HG03575 (cell line): ENCODE measurements at regions not wholly inside any gene's neighbourhood (a gene's known extent, or its start where the extent isn't known, plus 50 kb on each side); places are given as distances from the start of the nearest gene placed in this dataset.

ENCODE experiments used
- ATAC-seq: cut with Tn5 transposase; IDR thresholded peaks from one replicate; pipeline ENCODE4 v1.9.1; 2021; ENCODE audit not compliant: unreplicated experiment, insufficient number of reproducible peaks, low FRiP score; ENCODE audit errors: extremely low read depth

GRCh38 chr11:37704791-37705190, 1106.8 kb upstream of the RAG2 start:
- no peak for ATAC-seq

- no peak for ATAC-seq
Observed at GRCh38 chr11:37699644-37700043, 1101.6 kb upstream of the RAG2 start.

GRCh38 chr11:37695283-37695682, 1097.2 kb upstream of the RAG2 start:
- no peak for ATAC-seq

- no peak for ATAC-seq
Observed at GRCh38 chr11:37689951-37690350, 1091.9 kb upstream of the RAG2 start.

- ATAC-seq: no peak
Observed at GRCh38 chr11:37688456-37688855, 1090.4 kb upstream of the RAG2 start.

- no peak for ATAC-seq
Observed at GRCh38 chr11:37687130-37687529, 1089.1 kb upstream of the RAG2 start.

GRCh38 chr11:37671321-37671720, 1073.3 kb upstream of the RAG2 start:
- ATAC-seq: no peak

GRCh38 chr11:37666960-37667359, 1068.9 kb upstream of the RAG2 start:
- no peak for ATAC-seq

- no peak for ATAC-seq
Observed at GRCh38 chr11:37657645-37658044, 1059.6 kb upstream of the RAG2 start.

GRCh38 chr11:37647767-37648166, 1049.7 kb upstream of the RAG2 start:
- no peak for ATAC-seq

- ATAC-seq: no peak
Observed at GRCh38 chr11:37643968-37644367, 1045.9 kb upstream of the RAG2 start.

GRCh38 chr11:37642296-37642695, 1044.3 kb upstream of the RAG2 start:
- no peak for ATAC-seq

- ATAC-seq: no peak
Observed at GRCh38 chr11:37632748-37633147, 1034.7 kb upstream of the RAG2 start.

GRCh38 chr11:37630866-37631265, 1032.8 kb upstream of the RAG2 start:
- ATAC-seq: no peak

- no peak for ATAC-seq
Observed at GRCh38 chr11:37623778-37624177, 1025.7 kb upstream of the RAG2 start.

- no peak for ATAC-seq
Observed at GRCh38 chr11:37621662-37622061, 1023.6 kb upstream of the RAG2 start.

- no peak for ATAC-seq
Observed at GRCh38 chr11:37616291-37616690, 1018.3 kb upstream of the RAG2 start.

GRCh38 chr11:37613031-37613430, 1015.0 kb upstream of the RAG2 start:
- no peak for ATAC-seq

GRCh38 chr11:37612146-37612545, 1014.1 kb upstream of the RAG2 start:
- ATAC-seq: no peak

- ATAC-seq: no peak
Observed at GRCh38 chr11:37605229-37605628, 1007.2 kb upstream of the RAG2 start.

GRCh38 chr11:37598381-37598780, 1000.3 kb upstream of the RAG2 start:
- no peak for ATAC-seq

GRCh38 chr11:37597776-37598175, 999.7 kb upstream of the RAG2 start:
- ATAC-seq: no peak
